SK-N-SH (cell line): ENCODE measurements at regions not wholly inside any gene's neighbourhood (a gene's known extent, or its start where the extent isn't known, plus 50 kb on each side); places are given as distances from the start of the nearest gene placed in this dataset.

Experiments
- CTCF ChIA-PET: fragments of 300-600, 350-600 bp; formaldehyde crosslinking; extraction: SDS; loops from one replicate; lab custom pipeline; 2021; lab: Yijun Ruan, JAX
- POLR2A ChIA-PET: fragments of 350-600 bp; sonication (Branson Sonifier 250); formaldehyde crosslinking; extraction: SDS; loops from one replicate; lab custom pipeline; 2020; ENCODE audit warnings: antibody characterized with exemption, inconsistent platforms; lab: Yijun Ruan, JAX
- DNase-seq: peaks from one replicate; pipeline ENCODE4 v3.0.0; 2012
- H2AFZ ChIP-seq: fragments of 200-600 bp; sonication (generic); 2 replicates; pipeline ENCODE4 v1.8.1; 2016; ENCODE audit warnings: antibody characterized with exemption, mild to moderate bottlenecking, low read depth
- H3F3A ChIP-seq: fragments of 200-600 bp; sonication (generic); replicated peaks from 2 replicates; pipeline ENCODE3; 2016; ENCODE audit warnings: antibody characterized with exemption, mild to moderate bottlenecking; ENCODE audit not compliant: insufficient read depth
- H3K27ac ChIP-seq, 2 experiments: fragments of 200-500 bp in 1 of 2; fragments of 200-600 bp in 1 of 2; sonication (Bioruptor generic) in 1 of 2; sonication (generic), shearing (Covaris generic) in 1 of 2; 2 replicates each; pipeline versions ENCODE4 v1.5.1 to v1.6.1; 2014 to 2016; ENCODE audit warnings: low read depth in 2 of 2, inconsistent platforms in 1 of 2, low read length in 1 of 2, mild to moderate bottlenecking in 1 of 2, mixed read lengths in 1 of 2
- H3K27me3 ChIP-seq: fragments of 200-600 bp; sonication (generic), shearing (Covaris generic); 2 replicates; pipeline ENCODE4 v1.6.1; 2016; ENCODE audit warnings: mixed run types; ENCODE audit not compliant: insufficient read depth
- H3K36me3 ChIP-seq, 2 experiments: fragments of 200-500 bp in 1 of 2; fragments of 200-600 bp in 1 of 2; sonication (Bioruptor generic) in 1 of 2; sonication (generic) in 1 of 2; replicated peaks in 1 of 2; 2 replicates each; pipeline versions ENCODE3 to v1.5.1; 2014 to 2016; ENCODE audit warnings: low read length in 1 of 2, mild to moderate bottlenecking in 1 of 2; ENCODE audit not compliant: insufficient read depth in 2 of 2, control insufficient read depth in 1 of 2
- H3K4me1 ChIP-seq, 2 experiments: fragments of 200-500 bp in 1 of 2; fragments of 200-600 bp in 1 of 2; sonication (Bioruptor generic) in 1 of 2; sonication (generic), shearing (Covaris generic) in 1 of 2; 2 replicates each; pipeline versions ENCODE4 v1.5.1 to v1.6.1; 2014 to 2016; ENCODE audit warnings: low read depth in 1 of 2, low read length in 1 of 2, mixed run types in 1 of 2; ENCODE audit not compliant: insufficient read depth in 2 of 2, control insufficient read depth in 1 of 2
- H3K4me2 ChIP-seq: fragments of 200-600 bp; sonication (generic), shearing (Covaris generic); 2 replicates; pipeline ENCODE4 v1.6.1; 2017; ENCODE audit warnings: mixed run types
- H3K4me3 ChIP-seq, 2 experiments: fragments of 200-500 bp in 1 of 2; fragments of 200-600 bp in 1 of 2; sonication (Bioruptor generic) in 1 of 2; sonication (generic), shearing (Covaris generic) in 1 of 2; 2 replicates each; pipeline versions ENCODE4 v1.5.1 to v1.8.1; 2014 to 2016; ENCODE audit warnings: low read depth in 2 of 2, inconsistent platforms in 1 of 2, low read length in 1 of 2, mild to moderate bottlenecking in 1 of 2, mixed read lengths in 1 of 2, moderate library complexity in 1 of 2
- H3K79me2 ChIP-seq: fragments of 200-600 bp; sonication (generic); 2 replicates; pipeline ENCODE4 v1.8.1; 2017; ENCODE audit warnings: mild to moderate bottlenecking; ENCODE audit not compliant: insufficient read depth
- H3K9ac ChIP-seq: fragments of 200-600 bp; sonication (generic); 2 replicates; pipeline ENCODE4 v1.6.1; 2017; ENCODE audit warnings: mixed run types
- H3K9me2 ChIP-seq: fragments of 200-600 bp; sonication (generic); 2 replicates; pipeline ENCODE4 v1.6.1; 2017; ENCODE audit warnings: mixed run types
- H3K9me3 ChIP-seq: fragments of 200-600 bp; sonication (generic); 2 replicates; pipeline ENCODE4 v1.6.1; 2017; ENCODE audit warnings: mixed run types, mild to moderate bottlenecking, moderate library complexity
- H4K20me1 ChIP-seq: fragments of 200-600 bp; sonication (generic); 2 replicates; pipeline ENCODE4 v1.6.1; 2017; ENCODE audit warnings: mild to moderate bottlenecking, mixed run types; ENCODE audit not compliant: insufficient read depth
- CHD2 ChIP-seq: fragments of 150-350 bp; IDR thresholded peaks from 2 replicates; pipeline ENCODE4 v1.6.1; 2018; ENCODE audit warnings: low read length; ENCODE audit not compliant: partially characterized antibody
- EP300 ChIP-seq, 2 experiments: IDR thresholded peaks; 2 replicates each; pipeline versions ENCODE4 v1.4.0 to v1.6.1; 2012; ENCODE audit warnings: borderline replicate concordance in 1 of 2, low read depth in 1 of 2, low read length in 1 of 2
- EZH2phosphoT487 ChIP-seq: fragments of 200-600 bp; sonication (generic); IDR thresholded peaks from 2 replicates; pipeline ENCODE4 v1.6.1; 2017; ENCODE audit warnings: low read depth, mixed run types, mild to moderate bottlenecking, antibody characterized with exemption, moderate library complexity, borderline replicate concordance
- GATA2 ChIP-seq: sonication (generic); formaldehyde crosslinking; IDR thresholded peaks from 2 replicates; pipeline ENCODE4 v1.5.0; 2020; ENCODE audit warnings: mild to moderate bottlenecking, missing genetic modification reagents
- MAX ChIP-seq: IDR thresholded peaks from 2 replicates; pipeline ENCODE4 v1.4.0; 2012; ENCODE audit warnings: low read depth
- MEF2A ChIP-seq: IDR thresholded peaks from 2 replicates; pipeline ENCODE4 v1.4.0; 2012; ENCODE audit warnings: low read depth, borderline replicate concordance
- NFIC ChIP-seq: IDR thresholded peaks from 2 replicates; pipeline ENCODE4 v1.4.0; 2012; ENCODE audit warnings: borderline replicate concordance
- PBX3 ChIP-seq: IDR thresholded peaks from 2 replicates; pipeline ENCODE4; 2012
- POLR2AphosphoS5 ChIP-seq: IDR thresholded peaks from 2 replicates; pipeline ENCODE4 v1.6.1; 2012; ENCODE audit warnings: low read depth, low read length
- RAD21 ChIP-seq: IDR thresholded peaks from 2 replicates; pipeline ENCODE4 v1.6.1; 2012; ENCODE audit warnings: mild to moderate bottlenecking, low read length
- REST ChIP-seq: IDR thresholded peaks from 2 replicates; pipeline ENCODE4 v1.6.1; 2012; ENCODE audit warnings: mild to moderate bottlenecking, low read depth, low read length, moderate library complexity
- SMC3 ChIP-seq: IDR thresholded peaks from 2 replicates; pipeline ENCODE4 v1.6.1; 2012; ENCODE audit warnings: low read depth, low read length, improper control_type of control experiment
- TAF1 ChIP-seq: IDR thresholded peaks from 2 replicates; pipeline ENCODE4 v1.6.1; 2012; ENCODE audit warnings: low read depth, mild to moderate bottlenecking, low read length, moderate library complexity, borderline replicate concordance
- TEAD4 ChIP-seq: IDR thresholded peaks from 2 replicates; pipeline ENCODE4 v1.4.0; 2012; ENCODE audit warnings: mild to moderate bottlenecking, borderline replicate concordance; ENCODE audit not compliant: insufficient read depth
- USF1 ChIP-seq: IDR thresholded peaks from 2 replicates; pipeline ENCODE4 v1.4.0; 2012; ENCODE audit warnings: low read depth, borderline replicate concordance
- ZBTB33 ChIP-seq: IDR thresholded peaks from 2 replicates; pipeline ENCODE4 v1.4.0; 2012; ENCODE audit warnings: low read depth, borderline replicate concordance
- small RNA-seq, 7 experiments: library from RNA; depleted of rRNA; stranded (forward); fragments of <200 nt; gene quantifications; one replicate each; pipeline ENCODE3, GENCODE V24; 2012

GRCh38 chr21:17869115-17869514, 50.0 kb upstream of the C21orf91 start:
- H3K4me2 ChIP-seq = no peak overlapping the region
- CTCF ChIA-PET = no interaction called here
- H3F3A ChIP-seq = no peaks in the 10 kb centered on the region
- H3K36me3 ChIP-seq = no peaks in the 10 kb centered on the region
- no peaks in the 10 kb centered on the region for H3K4me1 ChIP-seq
- no peaks in the 10 kb centered on the region for H4K20me1 ChIP-seq
- no peaks in the 10 kb centered on the region for H3K79me2 ChIP-seq
- DNase-seq = no peak
- TF ChIP-seq MAX (no peak), RAD21 (no peak), MEF2A (no peak), POLR2AphosphoS5 (no peak), TEAD4 (no peak), EZH2phosphoT487 (no peak), CHD2 (no peak), SMC3 (no peak), EP300 (IDR thresholded peaks at IDR 0.05; ENCODE audit: borderline replicate concordance in 1 of 2, low read depth in 1 of 2, low read length in 1 of 2) (no peak), TAF1 (no peak), REST (no peak), GATA2 (CRISPR knock-in tag) (no peak), NFIC (no peak), USF1 (no peak), ZBTB33 (no peak), PBX3 (no peak)
- no peak overlapping the region for H3K27ac ChIP-seq
- no peak overlapping the region for H3K4me3 ChIP-seq
- no peak overlapping the region for H3K9ac ChIP-seq
- H3K27me3 ChIP-seq = no peaks in the 10 kb centered on the region
- H3K9me2 ChIP-seq = no peaks in the 10 kb centered on the region
- POLR2A ChIA-PET = no interaction called here
- H2AFZ ChIP-seq = no peak overlapping the region
- H3K9me3 ChIP-seq = no peaks in the 10 kb centered on the region

Small RNAs in the stretch of these regions (small RNA-seq; reads per million reads assigned to genes)
- 0 reads per million in 7 experiments for gene RPL37P3
